ENCODE measurements at regions not wholly inside any gene's neighbourhood (a gene's known extent, or its start where the extent isn't known, plus 50 kb on each side); places are given as distances from the start of the nearest gene placed in this dataset.

GRCh38 chr5:121526908-121527307 is 324.8 kb upstream of the FTMT start (continued):
- TF ChIP-seq USF2 (IDR thresholded peaks at IDR 0.05; ENCODE audit: borderline replicate concordance, low read depth, low read length) (no peak), MAX (IDR thresholded peaks at IDR 0.05; ENCODE audit: low read depth) (no peak)

- no peaks in the 10 kb centered on the region for H4K20me1 ChIP-seq (ENCODE audit: insufficient read depth)
- no peak overlapping the region for H3K9ac ChIP-seq
- WGBS (ENCODE audit: low lambda C conversion rate): 84% methylated on average over 3 of the region's 3 CpGs
Measured at GRCh38 chr5:121533814-121534213, 317.9 kb upstream of the FTMT start.

GRCh38 chr5:121550989-121551388 is 300.7 kb upstream of the FTMT start:
- POLR2A ChIA-PET: no interaction called here
- Histone ChIP-seq H3K27ac (ENCODE audit: low read depth in 2 of 2, low read length in 1 of 2) (no peak overlapping the region), H3K27me3 (ENCODE audit: insufficient read depth) (no peaks in the 10 kb centered on the region), H3K9ac (no peak overlapping the region), H3K36me3 (replicated peaks in 1 of 2; ENCODE audit: control insufficient read depth in 1 of 2, insufficient read depth in 2 of 2, low read length in 1 of 2) (no peaks in the 10 kb centered on the region), H3K4me2 (no peak overlapping the region), H3K79me2 (ENCODE audit: insufficient read depth) (no peaks in the 10 kb centered on the region), H3F3A (replicated peaks; ENCODE audit: insufficient read depth) (no peaks in the 10 kb centered on the region), H3K4me1 (ENCODE audit: control insufficient read depth in 1 of 2, insufficient read depth in 2 of 2, low read depth in 1 of 2, low read length in 1 of 2) (no peaks in the 10 kb centered on the region), H3K4me3 (ENCODE audit: low read depth in 2 of 2, low read length in 1 of 2) (no peak overlapping the region), H3K9me3 (no peaks in the 10 kb centered on the region), H4K20me1 (ENCODE audit: insufficient read depth) (no peaks in the 10 kb centered on the region), H3K9me2 (no peaks in the 10 kb centered on the region), H2AFZ (ENCODE audit: low read depth) (no peak overlapping the region)
- no peak for DNase-seq
- CTCF ChIA-PET: interaction anchor here (0.6 kb wide), 1 partner anchor 93 kb away, joined by 3 read pairs; no protein-coding TSS in a partner anchor
- no peak for TF ChIP-seq FOXM1 (IDR thresholded peaks at IDR 0.05; ENCODE audit: low read depth)
- no peak for TF ChIP-seq CHD2 (IDR thresholded peaks at IDR 0.05; ENCODE audit: low read length, partially characterized antibody)
- TF ChIP-seq GABPA (IDR thresholded peaks at IDR 0.05; ENCODE audit: low read depth): no peak
- no peak for TF ChIP-seq TAF1 (IDR thresholded peaks at IDR 0.05; ENCODE audit: borderline replicate concordance, low read depth, low read length)
- no peak for TF ChIP-seq RFX5 (IDR thresholded peaks at IDR 0.05; ENCODE audit: low read length)
- TF ChIP-seq EP300 (IDR thresholded peaks at IDR 0.05; ENCODE audit: borderline replicate concordance in 1 of 2, low read depth in 1 of 2, low read length in 1 of 2): no peak
- no peak for TF ChIP-seq NFIC (IDR thresholded peaks at IDR 0.05; ENCODE audit: borderline replicate concordance)
- no peak for TF ChIP-seq FOSL2 (IDR thresholded peaks at IDR 0.05; ENCODE audit: borderline replicate concordance, low read depth)
- no peak for TF ChIP-seq IRF3 (IDR thresholded peaks at IDR 0.05; ENCODE audit: low read depth, low read length)

More at GRCh38 chr5:121533814-121534213, 317.9 kb upstream of the FTMT start:
- no peak overlapping the region for H3K4me2 ChIP-seq
- no peak overlapping the region for H3K4me3 ChIP-seq (ENCODE audit: low read depth in 2 of 2, low read length in 1 of 2)
- no peaks in the 10 kb centered on the region for H3K27me3 ChIP-seq (ENCODE audit: insufficient read depth)
- POLR2A ChIA-PET: no interaction called here
- no peaks in the 10 kb centered on the region for H3K4me1 ChIP-seq (ENCODE audit: control insufficient read depth in 1 of 2, insufficient read depth in 2 of 2, low read depth in 1 of 2, low read length in 1 of 2)
- H3K9me2 ChIP-seq: 0 out of 2 replicates have a peak, but pooled peaks cover 3% of the 10 kb centered on the region
- no peaks in the 10 kb centered on the region for H3F3A ChIP-seq (replicated peaks; ENCODE audit: insufficient read depth)
- CTCF ChIA-PET: no interaction called here
- no peaks in the 10 kb centered on the region for H3K36me3 ChIP-seq (replicated peaks in 1 of 2; ENCODE audit: control insufficient read depth in 1 of 2, insufficient read depth in 2 of 2, low read length in 1 of 2)
- TF ChIP-seq GATA2 (CRISPR knock-in tag; IDR thresholded peaks at IDR 0.05): no peak
- no peak for TF ChIP-seq USF2 (IDR thresholded peaks at IDR 0.05; ENCODE audit: borderline replicate concordance, low read depth, low read length)
- TF ChIP-seq EZH2phosphoT487 (IDR thresholded peaks at IDR 0.05; ENCODE audit: borderline replicate concordance, low read depth): no peak
- TF ChIP-seq GABPA (IDR thresholded peaks at IDR 0.05; ENCODE audit: low read depth): no peak
- TF ChIP-seq CHD2 (IDR thresholded peaks at IDR 0.05; ENCODE audit: low read length, partially characterized antibody): no peak
- TF ChIP-seq FOXM1 (IDR thresholded peaks at IDR 0.05; ENCODE audit: low read depth): no peak
- no peak for TF ChIP-seq RFX5 (IDR thresholded peaks at IDR 0.05; ENCODE audit: low read length)
- no peak for TF ChIP-seq SIN3A (IDR thresholded peaks at IDR 0.05; ENCODE audit: borderline replicate concordance, low read depth, low read length)
- TF ChIP-seq TCF12 (IDR thresholded peaks at IDR 0.05): no peak
- no peak for TF ChIP-seq SMC3 (IDR thresholded peaks at IDR 0.05; ENCODE audit: low read depth, low read length)
- no peak for TF ChIP-seq MEF2A (IDR thresholded peaks at IDR 0.05; ENCODE audit: borderline replicate concordance, low read depth)
- TF ChIP-seq POLR2AphosphoS5 (IDR thresholded peaks at IDR 0.05; ENCODE audit: low read depth, low read length): no peak
- no peak for TF ChIP-seq USF1 (IDR thresholded peaks at IDR 0.05; ENCODE audit: borderline replicate concordance, low read depth)
- DNase-seq: no peak
- no peak overlapping the region for H2AFZ ChIP-seq (ENCODE audit: low read depth)
- no peaks in the 10 kb centered on the region for H3K79me2 ChIP-seq (ENCODE audit: insufficient read depth)
- no peak overlapping the region for H3K27ac ChIP-seq (ENCODE audit: low read depth in 2 of 2, low read length in 1 of 2)
- H3K9me3 ChIP-seq: no peaks in the 10 kb centered on the region

All from SK-N-SH (cell line).